ENCODE measurements at regions not wholly inside any gene's neighbourhood (a gene's known extent, or its start where the extent isn't known, plus 50 kb on each side); places are given as distances from the start of the nearest gene placed in this dataset.

DNA sequence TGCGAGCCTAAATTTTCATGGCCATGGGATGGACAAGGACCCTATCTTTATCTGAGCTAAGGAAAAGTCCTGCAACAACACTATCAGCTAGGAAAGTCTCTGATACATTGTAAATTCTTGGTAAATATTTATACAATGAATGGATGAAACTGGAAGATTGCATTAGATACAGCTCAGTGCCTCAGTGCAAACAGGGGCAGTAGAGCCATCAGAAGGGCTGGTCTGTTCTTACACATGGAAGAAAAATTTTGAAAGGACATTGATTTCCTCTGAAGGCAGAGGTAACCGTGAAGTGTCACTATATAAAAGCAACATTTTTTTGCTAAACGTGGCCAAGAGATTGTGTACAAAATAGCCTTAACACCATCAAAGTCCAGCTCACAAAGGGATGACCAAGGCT is 153.2 kb upstream of the GADL1 start:
- H3K9ac ChIP-seq (ENCODE audit: insufficient read depth, low read depth, low read length), result no peak overlapping the region
- ATAC-seq, result no peak
- H3K79me2 ChIP-seq (ENCODE audit: insufficient read depth, low read length), result no peaks in the 10 kb centered on the region
- no peaks in the 10 kb centered on the region for H3K4me1 ChIP-seq (ENCODE audit: insufficient read depth, low read length)
- intact Hi-C loops (cut with micrococcal nuclease; ENCODE audit: unreplicated experiment), result loop anchor here (5.0 kb wide), 1 partner anchor 1920 kb away; no protein-coding TSS in a partner anchor
- no peak overlapping the region for H3K4me3 ChIP-seq (replicated peaks in 1 of 3; ENCODE audit: insufficient read depth in 1 of 3, low read depth in 2 of 3, low read length in 3 of 3)
- in situ Hi-C loops (cut with HindIII; ENCODE audit: extremely low pct_ligation_motif_present, low pct_unique_long_range_greater_than_20kb), result no loop called here
- TF ChIP-seq, protein P1, sequence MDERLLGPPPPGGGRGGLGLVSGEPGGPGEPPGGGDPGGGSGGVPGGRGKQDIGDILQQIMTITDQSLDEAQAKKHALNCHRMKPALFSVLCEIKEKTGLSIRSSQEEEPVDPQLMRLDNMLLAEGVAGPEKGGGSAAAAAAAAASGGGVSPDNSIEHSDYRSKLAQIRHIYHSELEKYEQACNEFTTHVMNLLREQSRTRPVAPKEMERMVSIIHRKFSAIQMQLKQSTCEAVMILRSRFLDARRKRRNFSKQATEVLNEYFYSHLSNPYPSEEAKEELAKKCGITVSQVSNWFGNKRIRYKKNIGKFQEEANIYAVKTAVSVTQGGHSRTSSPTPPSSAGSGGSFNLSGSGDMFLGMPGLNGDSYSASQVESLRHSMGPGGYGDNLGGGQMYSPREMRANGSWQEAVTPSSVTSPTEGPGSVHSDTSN (CRISPR knock-in tag; IDR thresholded peaks at IDR 0.05), result no peak
- TF ChIP-seq KDM3A (CRISPR knock-in tag; IDR thresholded peaks at IDR 0.05; ENCODE audit: low read depth) (no peak), SRSF9 (IDR thresholded peaks at IDR 0.05; ENCODE audit: borderline replicate concordance, insufficient read depth, low read depth, low read length, poor library complexity, severe bottlenecking) (no peak), ZNF775 (CRISPR knock-in tag; IDR thresholded peaks at IDR 0.05; ENCODE audit: borderline replicate concordance) (no peak), JARID2 (CRISPR knock-in tag; IDR thresholded peaks at IDR 0.05; ENCODE audit: insufficient replicate concordance) (no peak), CBX2 (IDR thresholded peaks at IDR 0.05; ENCODE audit: low read depth, low read length) (no peak), CBX2 (CRISPR knock-in tag; IDR thresholded peaks at IDR 0.05; ENCODE audit: low read depth) (no peak), HOXA3 (CRISPR knock-in tag; IDR thresholded peaks at IDR 0.05) (no peak)
- TF ChIP-seq, protein P2, sequence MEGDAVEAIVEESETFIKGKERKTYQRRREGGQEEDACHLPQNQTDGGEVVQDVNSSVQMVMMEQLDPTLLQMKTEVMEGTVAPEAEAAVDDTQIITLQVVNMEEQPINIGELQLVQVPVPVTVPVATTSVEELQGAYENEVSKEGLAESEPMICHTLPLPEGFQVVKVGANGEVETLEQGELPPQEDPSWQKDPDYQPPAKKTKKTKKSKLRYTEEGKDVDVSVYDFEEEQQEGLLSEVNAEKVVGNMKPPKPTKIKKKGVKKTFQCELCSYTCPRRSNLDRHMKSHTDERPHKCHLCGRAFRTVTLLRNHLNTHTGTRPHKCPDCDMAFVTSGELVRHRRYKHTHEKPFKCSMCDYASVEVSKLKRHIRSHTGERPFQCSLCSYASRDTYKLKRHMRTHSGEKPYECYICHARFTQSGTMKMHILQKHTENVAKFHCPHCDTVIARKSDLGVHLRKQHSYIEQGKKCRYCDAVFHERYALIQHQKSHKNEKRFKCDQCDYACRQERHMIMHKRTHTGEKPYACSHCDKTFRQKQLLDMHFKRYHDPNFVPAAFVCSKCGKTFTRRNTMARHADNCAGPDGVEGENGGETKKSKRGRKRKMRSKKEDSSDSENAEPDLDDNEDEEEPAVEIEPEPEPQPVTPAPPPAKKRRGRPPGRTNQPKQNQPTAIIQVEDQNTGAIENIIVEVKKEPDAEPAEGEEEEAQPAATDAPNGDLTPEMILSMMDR (CRISPR knock-in tag; IDR thresholded peaks at IDR 0.05), result no peak
- TF ChIP-seq, protein P3, sequence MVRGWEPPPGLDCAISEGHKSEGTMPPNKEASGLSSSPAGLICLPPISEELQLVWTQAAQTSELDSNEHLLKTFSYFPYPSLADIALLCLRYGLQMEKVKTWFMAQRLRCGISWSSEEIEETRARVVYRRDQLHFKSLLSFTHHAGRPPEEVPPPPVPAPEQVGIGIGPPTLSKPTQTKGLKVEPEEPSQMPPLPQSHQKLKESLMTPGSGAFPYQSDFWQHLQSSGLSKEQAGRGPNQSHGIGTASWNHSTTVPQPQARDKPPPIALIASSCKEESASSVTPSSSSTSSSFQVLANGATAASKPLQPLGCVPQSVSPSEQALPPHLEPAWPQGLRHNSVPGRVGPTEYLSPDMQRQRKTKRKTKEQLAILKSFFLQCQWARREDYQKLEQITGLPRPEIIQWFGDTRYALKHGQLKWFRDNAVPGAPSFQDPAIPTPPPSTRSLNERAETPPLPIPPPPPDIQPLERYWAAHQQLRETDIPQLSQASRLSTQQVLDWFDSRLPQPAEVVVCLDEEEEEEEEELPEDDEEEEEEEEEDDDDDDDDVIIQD (CRISPR knock-in tag; IDR thresholded peaks at IDR 0.05; ENCODE audit: low read depth), result no peak
- no peak for FAIRE-seq
- H3K4me2 ChIP-seq (ENCODE audit: low read depth, low read length), result no peak overlapping the region
- no peaks in the 10 kb centered on the region for H4K20me1 ChIP-seq (ENCODE audit: insufficient read depth, low read length)
- no peaks in the 10 kb centered on the region for H3K9me3 ChIP-seq (ENCODE audit: low read length)
- 2% methylated on average over 3 of the region's 3 CpGs for WGBS (ENCODE audit: low lambda C conversion rate)
- H2AFZ ChIP-seq (ENCODE audit: low read length), result no peak overlapping the region
- no TSS peak for BruUV-seq (replicated peaks)
- no peak for DNase-seq (ENCODE audit: low spot score)
- ChIA-PET POLR2A (no interaction called here), CTCF (ENCODE audit: low intra/inter-chr PET ratio, low total read pairs) (no interaction called here)
- no peaks in the 10 kb centered on the region for H3K36me3 ChIP-seq (replicated peaks in 1 of 2; ENCODE audit: control insufficient read depth in 1 of 2, insufficient read depth in 2 of 2, low read length in 2 of 2)
- no peaks in the 10 kb centered on the region; a peak in 1 of 5 replicates for H3K27me3 ChIP-seq (ENCODE audit: control insufficient read depth in 1 of 2, insufficient read depth in 2 of 2, low read length in 2 of 2)
- H3K27ac ChIP-seq (ENCODE audit: extremely low read length, insufficient read depth, low read length), result no peak overlapping the region

Measured in HepG2 (cell line).